BJ (cell line): ENCODE measurements at regions not wholly inside any gene's neighbourhood (a gene's known extent, or its start where the extent isn't known, plus 50 kb on each side); places are given as distances from the start of the nearest gene placed in this dataset.
"Not testable (repeated sequence)": the region's sequence is repeated elsewhere in the genome, so short reads cannot be mapped to it uniquely, and the experiment has no call there.

Experiments used
- CTCF ChIA-PET: fragments of 350-600 bp; formaldehyde crosslinking; extraction: SDS; loops from one replicate; lab custom pipeline; 2021; ENCODE audit warnings: antibody characterized with exemption, inconsistent platforms; lab: Yijun Ruan, JAX
- POLR2A ChIA-PET: fragments of 300-600 bp; sonication (Branson Sonifier 250); formaldehyde crosslinking; extraction: SDS; loops from one replicate; lab custom pipeline; 2021; ENCODE audit warnings: antibody characterized with exemption; lab: Charles Lee
- DNase-seq: peaks from one replicate; pipeline ENCODE4 v3.0.0-alpha.2; 2011; ENCODE audit warnings: low read depth
- H3K27me3 ChIP-seq: 2 replicates; pipeline ENCODE4 v1.6.0; 2011; ENCODE audit warnings: low read length; ENCODE audit not compliant: control insufficient read depth, insufficient read depth
- H3K36me3 ChIP-seq: 2 replicates; pipeline ENCODE4 v1.5.1; 2011; ENCODE audit warnings: low read length; ENCODE audit not compliant: control insufficient read depth, insufficient read depth
- H3K4me3 ChIP-seq: 2 replicates; pipeline ENCODE4 v1.5.1; 2011; ENCODE audit warnings: low read depth, mild to moderate bottlenecking, control low read depth, low read length
- TF ChIP-seq, protein P1 (sequence below): IDR thresholded peaks from 2 replicates; pipeline ENCODE4 v1.5.1; 2011; ENCODE audit warnings: low read depth, mild to moderate bottlenecking, control low read depth, inconsistent platforms, low read length, moderate library complexity; ENCODE audit not compliant: insufficient read depth

DNA sequence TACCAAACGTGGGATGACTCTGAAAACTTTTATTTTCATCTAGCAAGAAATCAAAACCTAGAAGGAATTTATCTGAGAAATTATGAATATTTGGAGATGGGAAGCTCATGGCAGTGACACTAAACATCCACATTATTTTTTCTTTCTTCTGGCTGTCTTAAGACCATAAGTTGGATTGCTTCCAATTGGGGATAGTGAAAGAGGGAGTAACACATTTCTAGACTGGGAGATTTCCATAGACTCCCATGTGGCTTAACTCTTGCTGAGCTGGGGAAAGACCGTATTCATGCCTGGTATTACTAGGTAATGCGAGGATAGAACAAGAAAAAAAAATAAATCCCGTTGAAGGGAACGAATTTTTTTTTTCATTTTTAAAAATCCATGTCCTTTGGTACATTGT is 120.0 kb downstream of the UTRN start:
- DNase-seq, result no peak
- TF ChIP-seq, protein P1, sequence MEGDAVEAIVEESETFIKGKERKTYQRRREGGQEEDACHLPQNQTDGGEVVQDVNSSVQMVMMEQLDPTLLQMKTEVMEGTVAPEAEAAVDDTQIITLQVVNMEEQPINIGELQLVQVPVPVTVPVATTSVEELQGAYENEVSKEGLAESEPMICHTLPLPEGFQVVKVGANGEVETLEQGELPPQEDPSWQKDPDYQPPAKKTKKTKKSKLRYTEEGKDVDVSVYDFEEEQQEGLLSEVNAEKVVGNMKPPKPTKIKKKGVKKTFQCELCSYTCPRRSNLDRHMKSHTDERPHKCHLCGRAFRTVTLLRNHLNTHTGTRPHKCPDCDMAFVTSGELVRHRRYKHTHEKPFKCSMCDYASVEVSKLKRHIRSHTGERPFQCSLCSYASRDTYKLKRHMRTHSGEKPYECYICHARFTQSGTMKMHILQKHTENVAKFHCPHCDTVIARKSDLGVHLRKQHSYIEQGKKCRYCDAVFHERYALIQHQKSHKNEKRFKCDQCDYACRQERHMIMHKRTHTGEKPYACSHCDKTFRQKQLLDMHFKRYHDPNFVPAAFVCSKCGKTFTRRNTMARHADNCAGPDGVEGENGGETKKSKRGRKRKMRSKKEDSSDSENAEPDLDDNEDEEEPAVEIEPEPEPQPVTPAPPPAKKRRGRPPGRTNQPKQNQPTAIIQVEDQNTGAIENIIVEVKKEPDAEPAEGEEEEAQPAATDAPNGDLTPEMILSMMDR, result no peak

DNA sequence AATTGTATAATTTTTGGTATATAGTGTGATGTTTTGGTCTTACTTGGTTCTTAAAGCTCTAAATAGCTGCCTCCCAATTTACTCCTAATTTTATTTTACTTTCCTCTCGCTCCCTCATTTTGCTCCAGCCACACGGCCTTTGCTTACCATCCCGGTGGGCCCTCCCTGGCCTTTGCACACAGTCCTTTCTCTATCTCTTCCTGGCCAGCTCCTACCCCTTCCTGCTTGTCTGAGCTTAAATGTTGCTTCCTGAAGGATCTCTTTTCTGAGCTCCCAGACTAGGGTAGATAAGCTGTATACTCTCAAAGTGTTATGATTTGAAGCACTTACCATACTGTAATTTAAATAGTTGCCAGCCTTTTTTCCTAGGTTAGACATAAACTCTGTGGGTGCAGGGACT is 121.7 kb downstream of the UTRN start:
- ChIA-PET POLR2A (no interaction called here), CTCF (no interaction called here)
- H3K4me3 ChIP-seq, result no peak overlapping the region
- no peaks in the 10 kb centered on the region for H3K36me3 ChIP-seq
- TF ChIP-seq, protein P1, result no peak
- DNase-seq, result no peak
- no peaks in the 10 kb centered on the region for H3K27me3 ChIP-seq

More for the DNA sequence above, 120.0 kb downstream of the UTRN start:
- CTCF ChIA-PET, result interaction anchor here (0.5 kb wide), 1 partner anchor 835 kb away, joined by 6 read pairs; no protein-coding TSS in a partner anchor
- H3K27me3 ChIP-seq, result no peaks in the 10 kb centered on the region
- no peak overlapping the region for H3K4me3 ChIP-seq
- H3K36me3 ChIP-seq, result no peaks in the 10 kb centered on the region
- POLR2A ChIA-PET, result no interaction called here

DNA sequence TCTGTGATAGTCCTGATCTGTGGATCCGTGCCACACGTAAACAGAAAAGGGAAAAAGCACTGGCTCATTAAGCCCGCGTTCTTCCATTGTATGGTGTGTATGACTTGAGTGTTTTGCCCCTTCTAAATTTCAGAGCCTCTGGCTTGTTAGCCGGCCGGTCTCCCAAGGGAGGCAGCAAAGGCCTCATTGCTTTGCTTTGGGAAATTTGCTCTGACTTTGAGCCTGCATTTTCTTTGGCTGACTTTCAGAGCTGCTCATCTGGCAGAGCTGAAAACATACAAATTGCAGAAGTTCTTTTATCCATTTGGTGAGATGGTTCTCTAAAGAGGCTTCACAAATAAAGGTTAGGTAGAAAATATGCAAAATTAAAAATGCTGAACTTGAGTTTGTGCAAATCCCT is 123.0 kb downstream of the UTRN start:
- Histone ChIP-seq H3K36me3 (no peaks in the 10 kb centered on the region), H3K27me3 (no peaks in the 10 kb centered on the region), H3K4me3 (no peak overlapping the region)
- POLR2A ChIA-PET, result no interaction called here
- DNase-seq, result no peak
- CTCF ChIA-PET, result no interaction called here
- TF ChIP-seq, protein P1, result no peak

DNA sequence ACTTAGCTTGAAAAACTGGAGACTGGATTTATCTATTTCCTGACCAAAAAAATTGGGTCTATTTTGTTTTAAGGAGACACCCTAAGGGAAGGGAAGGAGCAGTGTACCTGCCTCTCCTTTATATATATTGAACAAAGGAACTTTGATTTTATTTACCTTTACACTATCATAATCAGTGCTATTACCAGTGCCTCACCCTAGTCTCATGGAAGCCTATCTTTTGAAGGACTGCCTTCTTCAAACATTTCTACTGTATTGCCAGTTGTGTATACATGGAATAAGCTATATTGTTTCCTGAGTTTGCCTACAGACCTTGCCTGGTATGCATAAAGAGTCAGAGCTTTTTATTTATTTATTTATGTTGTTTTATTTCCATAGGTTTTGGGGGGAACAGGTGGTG is 124.9 kb downstream of the UTRN start:
- H3K4me3 ChIP-seq, result no peak overlapping the region
- no peaks in the 10 kb centered on the region for H3K36me3 ChIP-seq
- ChIA-PET POLR2A (no interaction called here), CTCF (no interaction called here)
- TF ChIP-seq, protein P1, result no peak
- no peaks in the 10 kb centered on the region for H3K27me3 ChIP-seq
- no peak for DNase-seq

DNA sequence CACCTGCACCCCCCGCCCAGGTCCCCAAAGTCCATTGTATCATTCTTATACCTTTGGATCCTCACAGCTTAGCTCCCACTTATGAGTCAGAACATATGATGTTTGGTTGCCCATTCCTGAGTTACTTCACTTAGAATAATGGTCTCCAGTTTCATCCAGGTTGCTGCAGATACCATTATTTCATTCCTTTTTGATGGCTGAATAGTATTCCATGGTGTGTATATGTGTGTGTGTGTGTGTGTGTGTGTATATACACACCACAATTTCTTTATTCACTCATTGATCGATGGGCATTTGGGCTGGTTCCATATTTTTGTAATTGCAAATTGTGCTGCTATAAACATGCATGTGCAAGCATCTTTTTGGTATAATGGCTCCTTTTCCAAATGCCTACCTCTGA is 125.4 kb downstream of the UTRN start:
- DNase-seq, POLR2A ChIA-PET, CTCF ChIA-PET, H3K27me3 ChIP-seq, H3K4me3 ChIP-seq, H3K36me3 ChIP-seq: not testable (repeated sequence)

DNA sequence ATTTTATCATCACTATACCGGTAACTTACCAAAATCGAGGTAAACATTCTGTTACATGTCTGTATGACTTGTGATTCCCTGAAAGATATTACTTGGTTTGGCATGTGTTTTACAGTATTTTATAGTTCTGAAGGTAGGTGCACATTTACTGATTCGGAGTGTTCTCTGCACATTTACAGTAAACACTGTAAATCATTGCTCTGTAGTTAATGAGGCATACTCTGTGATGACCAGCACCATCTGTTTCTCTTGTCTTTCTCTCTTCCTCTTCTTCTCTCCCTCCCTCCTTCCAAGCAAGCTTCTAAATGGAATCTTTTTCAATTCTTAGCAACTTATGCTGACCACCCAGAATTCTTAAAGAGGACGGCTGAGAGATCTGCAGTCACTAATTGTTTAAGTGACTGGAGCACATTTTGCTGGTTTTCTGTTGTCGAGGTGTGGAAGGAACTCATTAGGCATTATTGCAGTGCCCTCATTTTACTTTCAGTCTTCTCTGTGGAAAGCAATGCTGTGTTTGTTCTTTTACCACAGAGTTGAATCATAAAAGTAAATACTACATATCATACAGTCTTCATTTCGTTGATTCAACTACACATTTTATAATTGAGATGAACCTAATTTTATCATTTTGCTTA is 126.5 kb downstream of the UTRN start:
- POLR2A ChIA-PET, result no interaction called here
- no peaks in the 10 kb centered on the region for H3K27me3 ChIP-seq
- TF ChIP-seq, protein P1, result no peak
- H3K4me3 ChIP-seq, result peak overlapping the region; percentile 17; the same call in 1 of the 2 replicates
- CTCF ChIA-PET, result no interaction called here
- H3K36me3 ChIP-seq, result no peaks in the 10 kb centered on the region
- DNase-seq, result no peak
